PC-9 (cell line): ENCODE measurements at regions not wholly inside any gene's neighbourhood (a gene's known extent, or its start where the extent isn't known, plus 50 kb on each side); places are given as distances from the start of the nearest gene placed in this dataset.

Experiments used
- BruUV-seq: library from RNA; stranded (reverse); fragments of 400-500 nt; replicated peaks from 2 replicates; lab custom pipeline; 2021; lab: Mats Ljungman, UMichigan
- CTCF ChIA-PET: fragments of 300-600 bp; sonication (Branson Sonifier 250); formaldehyde crosslinking; loops from one replicate; lab custom pipeline; 2022; ENCODE audit warnings: antibody characterized with exemption; lab: Charles Lee
- POLR2A ChIA-PET: fragments of 300-600 bp; sonication (Branson Sonifier 250); formaldehyde crosslinking; loops from one replicate; lab custom pipeline; 2022; ENCODE audit warnings: antibody characterized with exemption; ENCODE audit not compliant: unreplicated experiment; lab: Charles Lee
- DNase-seq, 2 experiments: peaks; one replicate each; pipeline versions ENCODE4 v3.0.0 to v3.0.0-alpha.2; 2015 to 2022; ENCODE audit warnings: mixed read lengths in 1 of 2
- H2AFZ ChIP-seq: fragments of 200-600 bp; sonication (generic); 2 replicates; pipeline ENCODE4 v1.8.1; 2017; ENCODE audit warnings: antibody characterized with exemption
- H3F3A ChIP-seq: fragments of 200-600 bp; sonication (generic); 2 replicates; pipeline ENCODE4 v1.8.1; 2017; ENCODE audit warnings: antibody characterized with exemption, mild to moderate bottlenecking, low read depth; ENCODE audit not compliant: insufficient read depth
- H3K27ac ChIP-seq: fragments of 200-600 bp; sonication (generic); 2 replicates; pipeline ENCODE4 v1.6.1; 2016; ENCODE audit warnings: mixed run types
- H3K27me3 ChIP-seq: fragments of 200-600 bp; sonication (generic); 2 replicates; pipeline ENCODE4 v1.6.1; 2016; ENCODE audit warnings: low read depth, mixed run types; ENCODE audit not compliant: insufficient read depth
- H3K36me3 ChIP-seq: fragments of 200-600 bp; sonication (generic); 2 replicates; pipeline ENCODE4 v1.6.1; 2016; ENCODE audit warnings: low read depth, mixed run types
- H3K4me1 ChIP-seq: fragments of 200-600 bp; sonication (generic); replicated peaks from 2 replicates; pipeline ENCODE4 v1.6.1; 2016; ENCODE audit warnings: mixed run types; ENCODE audit not compliant: insufficient read depth
- H3K4me2 ChIP-seq: fragments of 200-600 bp; sonication (generic); 2 replicates; pipeline ENCODE4 v1.6.1; 2017; ENCODE audit warnings: mixed run types
- H3K4me3 ChIP-seq: fragments of 200-600 bp; sonication (generic); 2 replicates; pipeline ENCODE4 v1.6.1; 2016; ENCODE audit warnings: mixed run types
- H3K79me2 ChIP-seq: fragments of 200-600 bp; sonication (generic); 2 replicates; pipeline ENCODE4 v1.6.1; 2017; ENCODE audit warnings: low read depth, mixed run types
- H3K9me2 ChIP-seq: fragments of 200-600 bp; sonication (generic); 2 replicates; pipeline ENCODE4 v1.8.1; 2017; ENCODE audit warnings: mild to moderate bottlenecking; ENCODE audit not compliant: insufficient read depth
- H3K9me3 ChIP-seq: fragments of 200-600 bp; sonication (generic); 2 replicates; pipeline ENCODE4 v1.8.1; 2016; ENCODE audit warnings: low read depth; ENCODE audit not compliant: insufficient read depth
- H4K20me1 ChIP-seq: fragments of 200-600 bp; sonication (generic); 2 replicates; pipeline ENCODE4 v1.8.1; 2017; ENCODE audit not compliant: insufficient read depth
- CTCF ChIP-seq: fragments of 200-600 bp; sonication (generic); conservative IDR thresholded peaks from 2 replicates; pipeline ENCODE4 v1.6.1; 2017; ENCODE audit warnings: mixed run types, antibody characterized with exemption, mild to moderate bottlenecking, moderate library complexity
- EZH2 ChIP-seq: fragments of 200-600 bp; sonication (generic); IDR thresholded peaks from 2 replicates; pipeline ENCODE4 v1.8.0; 2017; ENCODE audit warnings: antibody characterized with exemption, low read depth
- intact Hi-C: fragments of 100-400 bp; cut with micrococcal nuclease; formaldehyde crosslinking; loops from one replicate; pipeline ENCODE4 v1.10.0; 2022; ENCODE audit not compliant: unreplicated experiment

- H3K4me2 ChIP-seq, result no peak overlapping the region
- no peak overlapping the region for H2AFZ ChIP-seq
- H3K4me1 ChIP-seq, result 0 out of 2 replicates have a peak, but pooled peaks cover 5% of the 10 kb centered on the region
- no peak overlapping the region for H3K4me3 ChIP-seq
- H3K36me3 ChIP-seq, result no peaks in the 10 kb centered on the region
- no TSS peak for BruUV-seq
- H3F3A ChIP-seq, result no peaks in the 10 kb centered on the region
- DNase-seq, result no peak
- H3K9me2 ChIP-seq, result no peaks in the 10 kb centered on the region
- no peaks in the 10 kb centered on the region for H3K79me2 ChIP-seq
- H4K20me1 ChIP-seq, result no peaks in the 10 kb centered on the region
- ChIA-PET POLR2A (no interaction called here), CTCF (no interaction called here)
- intact Hi-C loops, result no loop called here
- peaks cover 22% of the 10 kb centered on the region; the same call in 1 of the 2 replicates for H3K27me3 ChIP-seq
- TF ChIP-seq CTCF (no peak), EZH2 (no peak)
- H3K9me3 ChIP-seq, result no peaks in the 10 kb centered on the region
- no peak overlapping the region for H3K27ac ChIP-seq
Measured at GRCh38 chr5:174521449-174521848, 202.9 kb upstream of the MSX2 start.

- Histone ChIP-seq H3K36me3 (no peaks in the 10 kb centered on the region), H3K4me2 (no peak overlapping the region), H2AFZ (no peak overlapping the region), H3K9me3 (no peaks in the 10 kb centered on the region), H3F3A (no peaks in the 10 kb centered on the region), H4K20me1 (no peaks in the 10 kb centered on the region), H3K27me3 (peaks cover 10% of the 10 kb centered on the region; the same call in 1 of the 2 replicates), H3K79me2 (no peaks in the 10 kb centered on the region), H3K27ac (no peak overlapping the region), H3K9me2 (no peaks in the 10 kb centered on the region), H3K4me3 (no peak overlapping the region), H3K4me1 (0 out of 2 replicates have a peak, but pooled peaks cover 5% of the 10 kb centered on the region)
- BruUV-seq, result no TSS peak
- POLR2A ChIA-PET, result no interaction called here
- intact Hi-C loops, result no loop called here
- CTCF ChIA-PET, result no interaction called here
- DNase-seq, result no peak
- TF ChIP-seq CTCF (no peak), EZH2 (no peak)
Measured at GRCh38 chr5:174522480-174523260, 201.7 kb upstream of the MSX2 start.

- Histone ChIP-seq H3K4me1 (0 out of 2 replicates have a peak, but pooled peaks cover 5% of the 10 kb centered on the region), H3K27ac (no peak overlapping the region), H3K4me3 (no peak overlapping the region), H3K36me3 (no peaks in the 10 kb centered on the region), H3F3A (no peaks in the 10 kb centered on the region), H4K20me1 (no peaks in the 10 kb centered on the region), H2AFZ (no peak overlapping the region), H3K9me3 (no peaks in the 10 kb centered on the region), H3K9me2 (no peaks in the 10 kb centered on the region), H3K4me2 (no peak overlapping the region), H3K27me3 (peaks cover 5% of the 10 kb centered on the region; the same call in 1 of the 2 replicates), H3K79me2 (no peaks in the 10 kb centered on the region)
- intact Hi-C loops, result no loop called here
- BruUV-seq, result no TSS peak
- ChIA-PET CTCF (no interaction called here), POLR2A (no interaction called here)
- TF ChIP-seq EZH2 (no peak), CTCF (0 out of 2 replicates have a peak, but pooled peaks have one; percentile 27)
- DNase-seq, result no peak
Measured at GRCh38 chr5:174523311-174524071, 200.9 kb upstream of the MSX2 start.
